HG03354 (cell line): ENCODE measurements at regions not wholly inside any gene's neighbourhood (a gene's known extent, or its start where the extent isn't known, plus 50 kb on each side); places are given as distances from the start of the nearest gene placed in this dataset.

ENCODE experiments used
- ATAC-seq: cut with Tn5 transposase; IDR thresholded peaks from one replicate; pipeline ENCODE4 v1.9.1; 2021; ENCODE audit warnings: mild to moderate bottlenecking; ENCODE audit not compliant: unreplicated experiment, poor library complexity, severe bottlenecking

GRCh38 chrX:15128861-15129260 lies 141.0 kb downstream of the ASB9 start:
- no peak for ATAC-seq

- ATAC-seq, result no peak
Observed at GRCh38 chrX:15127010-15127409, 142.9 kb downstream of the ASB9 start.

DNA sequence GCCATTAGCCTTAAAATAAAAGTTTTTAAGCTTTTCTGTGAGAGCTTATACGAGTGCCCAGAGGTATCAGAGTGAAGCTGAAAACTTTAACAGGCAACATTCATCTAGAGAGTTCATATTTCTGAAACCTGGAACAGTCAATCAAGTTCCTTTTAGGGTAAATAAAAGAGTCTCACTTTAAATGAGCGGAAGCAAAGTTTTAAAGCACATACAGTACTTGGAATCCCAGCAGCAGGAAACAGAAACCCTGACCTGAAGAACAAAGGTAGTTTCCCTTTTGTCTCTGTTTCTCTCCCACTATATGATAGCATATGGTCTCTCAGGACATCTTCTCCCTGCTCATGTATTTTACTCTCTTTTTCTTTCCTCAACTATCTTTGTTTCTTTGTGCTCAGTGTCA lies 153.0 kb downstream of the ASB9 start:
- no peak for ATAC-seq

DNA sequence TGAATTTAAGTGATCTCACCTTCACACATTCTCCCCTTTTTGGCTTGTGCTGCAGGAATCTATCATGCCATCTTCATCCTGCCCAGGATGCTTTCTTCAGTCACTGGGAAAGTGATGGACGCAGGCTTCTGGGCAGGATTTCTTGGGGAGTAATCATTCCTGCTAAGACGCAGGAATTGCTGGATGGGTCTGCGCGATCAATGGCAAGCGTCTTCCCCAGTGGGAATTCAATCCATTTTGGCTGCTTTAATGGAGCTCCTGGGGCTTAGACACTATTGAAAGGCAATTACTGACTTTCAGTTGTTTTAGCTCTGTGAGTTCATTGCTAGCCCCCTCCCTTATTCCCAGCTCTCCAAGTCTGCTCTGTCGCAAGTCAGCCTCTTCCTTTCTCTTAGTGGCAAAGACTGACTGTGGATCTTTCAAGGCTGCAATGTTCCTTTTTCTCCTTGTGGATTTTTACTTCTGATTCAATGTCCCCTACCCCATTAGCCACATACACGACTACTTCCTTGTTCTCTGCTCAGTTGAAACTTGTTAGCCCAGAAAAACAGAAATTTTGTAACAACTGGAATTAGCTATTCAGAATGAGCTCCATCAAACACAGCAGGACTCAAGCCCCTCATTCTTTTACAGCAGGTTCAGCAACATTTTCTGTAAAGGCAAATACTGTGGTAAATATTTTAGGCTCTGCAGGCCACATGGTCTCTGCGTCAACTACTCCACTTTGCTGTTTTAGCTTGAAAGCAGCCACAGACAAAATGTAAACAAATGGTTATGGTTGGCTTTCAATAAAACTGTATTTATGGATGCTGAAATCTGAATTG lies 154.9 kb downstream of the ASB9 start:
- ATAC-seq, result no peak

GRCh38 chrX:15107367-15107988 lies 162.4 kb downstream of the ASB9 start:
- no peak for ATAC-seq

DNA sequence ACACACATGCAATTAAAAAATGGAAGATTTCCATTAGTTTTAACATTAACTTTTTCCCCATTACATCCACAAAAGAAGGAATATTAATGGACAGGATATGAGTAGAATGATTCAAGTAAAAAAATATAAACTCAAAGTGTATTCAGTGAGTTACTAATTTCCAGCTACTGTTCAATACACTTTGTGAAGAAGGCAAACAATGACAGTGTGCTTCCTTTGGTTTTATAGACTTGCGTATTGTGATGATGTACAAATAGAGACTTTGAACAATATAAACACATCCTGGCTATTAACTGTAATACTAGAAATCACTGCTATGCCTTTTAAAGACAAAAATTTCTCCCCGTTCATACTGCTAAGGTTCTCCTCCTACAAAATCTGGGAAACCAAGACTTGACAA lies 171.4 kb downstream of the ASB9 start:
- no peak for ATAC-seq

DNA sequence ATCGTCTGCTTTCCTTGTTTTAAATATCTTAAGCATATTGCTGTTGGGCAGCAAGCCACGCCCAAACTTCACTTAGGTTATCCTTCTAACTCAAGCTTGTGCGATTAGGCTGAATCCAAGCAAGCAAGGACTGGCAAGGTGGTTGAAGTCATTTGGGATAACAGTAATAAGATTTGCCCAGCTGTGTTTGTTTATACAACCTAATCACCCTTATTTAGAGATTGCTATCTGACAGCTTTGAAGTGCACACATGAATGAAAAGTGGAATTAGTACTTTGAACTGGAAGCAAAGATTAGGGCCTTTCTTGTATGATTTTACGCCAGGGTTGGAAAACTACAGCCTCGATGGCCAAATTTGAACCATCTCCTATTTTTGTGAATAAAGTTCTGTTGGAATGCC lies 182.1 kb downstream of the ASB9 start:
- no peak for ATAC-seq

DNA sequence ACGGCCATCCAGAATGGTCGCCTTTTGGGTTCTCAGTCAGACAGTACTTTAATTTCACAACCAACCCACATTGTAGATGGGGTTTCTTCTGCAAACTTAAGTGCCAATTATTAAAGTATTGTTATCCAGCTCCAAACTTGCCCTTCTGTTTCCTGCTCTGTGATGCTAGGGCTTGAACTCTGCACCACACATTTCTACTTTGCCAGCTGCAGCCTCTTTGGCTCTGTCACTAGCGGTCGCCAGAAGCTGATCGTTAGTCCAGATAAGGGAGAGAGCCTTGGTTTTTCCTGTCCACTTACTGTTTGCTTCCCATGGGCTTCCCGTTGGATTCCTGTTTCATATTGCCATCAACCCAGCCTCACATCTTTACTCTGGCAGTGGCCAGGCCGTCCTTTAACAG lies 196.6 kb downstream of the ASB9 start:
- ATAC-seq, result no peak

- ATAC-seq, result no peak
Observed at GRCh38 chrX:15072880-15073279, 197.0 kb downstream of the ASB9 start.

DNA sequence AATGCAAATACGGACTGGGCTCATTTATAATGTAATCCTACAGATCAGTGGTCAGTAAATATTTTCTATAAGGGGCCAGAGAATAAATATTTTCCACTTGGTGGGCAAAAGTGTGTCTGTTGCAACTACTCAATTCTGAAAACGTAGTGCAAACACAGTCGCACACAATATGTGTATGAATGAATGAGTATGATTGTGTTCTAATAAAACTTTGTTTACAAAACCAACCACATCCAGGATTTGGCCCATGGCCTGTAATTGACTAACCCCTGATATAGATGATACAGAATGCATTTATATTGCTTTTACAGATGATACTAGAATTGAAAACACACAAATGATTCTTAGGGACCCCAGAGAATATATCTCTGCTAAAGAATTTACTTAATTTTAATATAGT lies 197.6 kb downstream of the ASB9 start:
- no peak for ATAC-seq

DNA sequence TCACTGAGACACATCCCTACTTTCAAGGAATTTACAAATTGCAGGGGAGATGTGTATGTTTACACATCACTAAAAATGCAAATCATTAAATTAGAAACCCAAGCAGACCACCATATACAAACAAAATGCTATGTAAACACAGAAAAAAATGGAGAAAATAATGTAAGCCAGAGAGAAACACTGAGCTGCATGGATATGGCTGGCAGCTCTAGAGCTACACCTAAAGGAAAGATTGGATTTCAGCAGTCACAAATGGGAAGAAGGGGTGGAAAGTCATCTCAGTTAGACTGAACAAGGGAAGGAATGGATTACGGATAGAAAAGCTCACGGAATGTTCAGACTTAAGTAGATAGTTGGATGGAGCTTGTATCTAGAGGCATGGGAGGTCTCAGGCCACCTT lies 186.3 kb downstream of the MOSPD2 start:
- no peak for ATAC-seq

GRCh38 chrX:15056044-15056443 lies 182.8 kb downstream of the MOSPD2 start:
- no peak for ATAC-seq

DNA sequence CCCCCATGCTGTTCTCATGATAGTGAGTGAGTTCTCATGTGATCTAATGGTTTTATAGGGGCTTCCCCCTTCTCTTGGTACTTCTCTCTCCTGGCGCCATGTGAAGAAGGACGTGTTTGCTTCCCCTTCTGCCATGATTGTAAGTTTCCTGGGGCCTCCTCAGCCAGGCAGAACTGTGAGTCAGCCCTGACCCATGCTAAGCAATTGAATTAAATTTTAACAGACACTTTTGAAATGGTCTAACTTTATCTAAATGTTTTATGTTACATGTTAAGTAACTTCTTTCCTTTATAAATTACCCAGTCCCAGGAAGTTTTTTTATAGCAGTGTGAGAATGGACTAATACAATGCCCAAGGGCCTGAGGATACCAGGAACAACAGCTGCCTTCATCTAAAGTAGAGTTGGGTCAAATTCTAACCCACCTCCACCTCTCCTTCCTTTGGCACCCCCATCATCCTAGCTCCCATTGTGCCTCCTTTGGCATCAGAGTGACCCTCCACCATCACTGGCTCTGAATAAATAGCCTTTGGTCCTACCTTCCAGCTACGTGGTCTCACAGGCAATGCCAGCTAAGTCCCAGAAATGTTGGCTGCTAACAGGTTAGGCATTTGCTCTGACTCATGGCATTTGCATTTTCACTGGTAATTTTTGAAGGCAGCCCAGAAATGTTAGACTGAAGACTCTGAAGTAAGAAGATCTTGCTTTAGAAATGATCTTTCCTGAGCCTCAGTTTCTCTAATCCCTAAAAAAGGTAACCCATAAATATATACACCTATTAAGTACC lies 182.1 kb downstream of the MOSPD2 start:
- ATAC-seq, result no peak

DNA sequence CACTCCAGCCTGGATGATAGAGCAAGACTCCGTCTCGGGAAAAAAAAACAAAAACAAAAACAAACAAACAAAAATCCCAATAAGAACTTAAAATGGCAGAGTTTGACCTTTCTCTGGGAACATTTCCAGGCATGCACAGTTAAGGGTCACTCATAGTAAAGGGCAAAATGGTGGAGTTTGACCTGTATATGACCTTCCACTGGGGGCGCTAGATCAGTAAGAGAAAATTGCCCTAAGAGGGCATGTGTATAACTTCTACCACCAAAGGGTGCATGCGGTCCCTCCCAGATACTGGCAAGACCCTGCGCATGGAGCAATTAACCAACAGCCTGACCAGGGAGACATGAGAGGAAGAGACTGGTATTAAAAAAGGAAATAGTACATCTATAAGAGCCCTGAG lies 177.2 kb downstream of the MOSPD2 start:
- ATAC-seq, result no peak

DNA sequence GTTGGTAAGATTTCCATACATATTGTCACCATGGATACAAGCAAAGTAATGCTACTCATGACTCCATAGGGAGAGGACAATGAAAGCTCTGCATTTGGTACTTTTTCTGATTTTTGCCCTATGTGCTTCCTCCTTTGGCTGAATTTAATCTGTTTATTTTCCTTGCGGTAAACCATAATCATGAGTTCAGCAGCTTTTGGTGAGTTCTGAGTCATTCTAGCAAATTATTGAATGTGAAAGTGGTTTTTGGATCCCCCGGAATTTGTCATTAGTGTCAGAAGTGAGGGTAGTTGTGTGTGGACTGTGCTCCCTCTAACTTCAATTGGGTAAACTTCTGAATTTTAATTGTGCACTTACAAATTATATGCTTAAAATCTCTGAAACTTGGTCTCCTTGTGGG lies 170.3 kb downstream of the MOSPD2 start:
- no peak for ATAC-seq

GRCh38 chrX:15033917-15034316 lies 160.7 kb downstream of the MOSPD2 start:
- no peak for ATAC-seq

- ATAC-seq, result no peak
Observed at GRCh38 chrX:15017491-15017890, 144.3 kb downstream of the MOSPD2 start.

DNA sequence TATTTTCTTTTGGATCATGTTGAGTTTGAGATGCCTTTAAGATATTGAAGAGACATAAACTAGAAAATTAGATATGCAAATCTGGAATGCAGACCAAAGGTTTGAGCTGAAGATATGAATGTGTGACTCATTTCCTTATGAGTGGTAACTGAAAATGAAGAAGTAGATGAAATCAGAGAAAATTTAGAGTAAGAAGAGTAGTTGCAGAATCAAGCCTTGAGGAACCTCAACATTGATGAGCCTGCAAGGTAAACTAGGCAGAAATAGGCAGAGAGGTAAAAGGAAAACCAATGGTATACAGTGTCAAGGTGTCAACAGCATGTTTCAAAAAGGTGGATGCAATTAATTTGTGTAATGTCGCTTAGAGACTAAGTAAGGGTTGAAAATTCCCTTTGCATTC lies 142.8 kb downstream of the MOSPD2 start:
- no peak for ATAC-seq

- no peak for ATAC-seq
Observed at GRCh38 chrX:15014281-15014680, 141.1 kb downstream of the MOSPD2 start.

DNA sequence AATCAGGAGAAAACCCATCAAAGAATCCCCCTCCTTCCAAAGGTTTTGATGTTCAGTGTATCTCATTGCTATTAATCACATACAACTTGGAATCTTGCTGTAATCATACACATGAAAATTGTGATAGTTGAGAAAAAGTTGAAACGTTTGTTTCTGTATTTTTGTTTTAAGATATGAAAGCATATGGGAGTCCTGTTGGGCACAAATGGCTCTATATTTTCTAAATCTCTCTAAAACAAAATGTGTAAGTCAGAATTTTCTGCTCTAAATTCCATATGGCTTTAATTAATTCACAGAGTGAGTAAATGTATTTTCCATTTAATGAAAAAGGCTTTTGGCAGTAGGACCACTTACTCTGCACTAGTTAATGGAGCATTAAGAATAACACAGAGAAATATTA lies 140.2 kb downstream of the MOSPD2 start:
- no peak for ATAC-seq

GRCh38 chrX:14997271-14997670 lies 124.0 kb downstream of the MOSPD2 start:
- ATAC-seq, result no peak
